ENCODE measurements at regions not wholly inside any gene's neighbourhood (a gene's known extent, or its start where the extent isn't known, plus 50 kb on each side); places are given as distances from the start of the nearest gene placed in this dataset.

DNA sequence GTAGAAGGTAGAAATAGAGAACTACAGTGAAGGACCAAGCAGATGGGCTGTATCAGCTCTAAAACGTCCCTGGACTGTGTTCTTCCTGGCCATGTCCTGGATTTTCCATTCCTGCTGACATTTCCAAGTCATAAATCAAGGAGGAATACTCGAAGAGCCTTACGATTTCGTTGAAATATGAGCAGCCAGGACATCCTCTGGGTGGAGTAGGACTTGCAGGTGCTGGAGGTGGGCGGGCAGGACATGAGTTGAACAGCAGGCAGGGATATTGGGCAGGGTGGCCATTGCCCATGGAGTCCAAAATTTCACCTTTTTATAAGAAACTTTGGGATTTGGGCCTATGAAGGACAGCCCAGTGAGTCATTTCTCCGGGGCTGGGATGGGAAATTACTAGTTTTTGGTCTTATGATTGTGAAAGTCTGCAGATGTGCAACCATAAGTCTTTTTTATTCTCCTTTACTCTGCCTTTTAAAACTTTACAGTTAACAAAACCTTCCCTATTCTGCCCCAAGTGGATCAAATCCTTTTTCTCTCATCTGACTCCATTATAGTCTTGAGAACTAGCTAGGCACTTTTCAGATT is 88.8 kb downstream of the TMX1 start:
- no peak for TF ChIP-seq POLR2AphosphoS5 (IDR thresholded peaks at IDR 0.05; ENCODE audit: low read depth, low read length)
- TF ChIP-seq, protein P1, sequence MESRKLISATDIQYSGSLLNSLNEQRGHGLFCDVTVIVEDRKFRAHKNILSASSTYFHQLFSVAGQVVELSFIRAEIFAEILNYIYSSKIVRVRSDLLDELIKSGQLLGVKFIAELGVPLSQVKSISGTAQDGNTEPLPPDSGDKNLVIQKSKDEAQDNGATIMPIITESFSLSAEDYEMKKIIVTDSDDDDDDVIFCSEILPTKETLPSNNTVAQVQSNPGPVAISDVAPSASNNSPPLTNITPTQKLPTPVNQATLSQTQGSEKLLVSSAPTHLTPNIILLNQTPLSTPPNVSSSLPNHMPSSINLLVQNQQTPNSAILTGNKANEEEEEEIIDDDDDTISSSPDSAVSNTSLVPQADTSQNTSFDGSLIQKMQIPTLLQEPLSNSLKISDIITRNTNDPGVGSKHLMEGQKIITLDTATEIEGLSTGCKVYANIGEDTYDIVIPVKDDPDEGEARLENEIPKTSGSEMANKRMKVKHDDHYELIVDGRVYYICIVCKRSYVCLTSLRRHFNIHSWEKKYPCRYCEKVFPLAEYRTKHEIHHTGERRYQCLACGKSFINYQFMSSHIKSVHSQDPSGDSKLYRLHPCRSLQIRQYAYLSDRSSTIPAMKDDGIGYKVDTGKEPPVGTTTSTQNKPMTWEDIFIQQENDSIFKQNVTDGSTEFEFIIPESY (IDR thresholded peaks at IDR 0.05; ENCODE audit: extremely low read depth, insufficient replicate concordance, low read length), result no peak
- no peak for TF ChIP-seq ZFX (IDR thresholded peaks at IDR 0.05)
- no peak for TF ChIP-seq SP1 (IDR thresholded peaks at IDR 0.05; ENCODE audit: low read depth)
- no peak for TF ChIP-seq ELF1 (IDR thresholded peaks at IDR 0.05; ENCODE audit: borderline replicate concordance, low read depth)
- no peak for TF ChIP-seq EZH2phosphoT487 (IDR thresholded peaks at IDR 0.05; ENCODE audit: borderline replicate concordance)
- TF ChIP-seq, protein P2, sequence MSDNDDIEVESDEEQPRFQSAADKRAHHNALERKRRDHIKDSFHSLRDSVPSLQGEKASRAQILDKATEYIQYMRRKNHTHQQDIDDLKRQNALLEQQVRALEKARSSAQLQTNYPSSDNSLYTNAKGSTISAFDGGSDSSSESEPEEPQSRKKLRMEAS (IDR thresholded peaks at IDR 0.05), result no peak
- TF ChIP-seq, protein P3, sequence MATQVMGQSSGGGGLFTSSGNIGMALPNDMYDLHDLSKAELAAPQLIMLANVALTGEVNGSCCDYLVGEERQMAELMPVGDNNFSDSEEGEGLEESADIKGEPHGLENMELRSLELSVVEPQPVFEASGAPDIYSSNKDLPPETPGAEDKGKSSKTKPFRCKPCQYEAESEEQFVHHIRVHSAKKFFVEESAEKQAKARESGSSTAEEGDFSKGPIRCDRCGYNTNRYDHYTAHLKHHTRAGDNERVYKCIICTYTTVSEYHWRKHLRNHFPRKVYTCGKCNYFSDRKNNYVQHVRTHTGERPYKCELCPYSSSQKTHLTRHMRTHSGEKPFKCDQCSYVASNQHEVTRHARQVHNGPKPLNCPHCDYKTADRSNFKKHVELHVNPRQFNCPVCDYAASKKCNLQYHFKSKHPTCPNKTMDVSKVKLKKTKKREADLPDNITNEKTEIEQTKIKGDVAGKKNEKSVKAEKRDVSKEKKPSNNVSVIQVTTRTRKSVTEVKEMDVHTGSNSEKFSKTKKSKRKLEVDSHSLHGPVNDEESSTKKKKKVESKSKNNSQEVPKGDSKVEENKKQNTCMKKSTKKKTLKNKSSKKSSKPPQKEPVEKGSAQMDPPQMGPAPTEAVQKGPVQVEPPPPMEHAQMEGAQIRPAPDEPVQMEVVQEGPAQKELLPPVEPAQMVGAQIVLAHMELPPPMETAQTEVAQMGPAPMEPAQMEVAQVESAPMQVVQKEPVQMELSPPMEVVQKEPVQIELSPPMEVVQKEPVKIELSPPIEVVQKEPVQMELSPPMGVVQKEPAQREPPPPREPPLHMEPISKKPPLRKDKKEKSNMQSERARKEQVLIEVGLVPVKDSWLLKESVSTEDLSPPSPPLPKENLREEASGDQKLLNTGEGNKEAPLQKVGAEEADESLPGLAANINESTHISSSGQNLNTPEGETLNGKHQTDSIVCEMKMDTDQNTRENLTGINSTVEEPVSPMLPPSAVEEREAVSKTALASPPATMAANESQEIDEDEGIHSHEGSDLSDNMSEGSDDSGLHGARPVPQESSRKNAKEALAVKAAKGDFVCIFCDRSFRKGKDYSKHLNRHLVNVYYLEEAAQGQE (IDR thresholded peaks at IDR 0.05; ENCODE audit: low read depth), result no peak
- no peak for TF ChIP-seq JUND (IDR thresholded peaks at IDR 0.05)
- no peak for TF ChIP-seq POLR2A (IDR thresholded peaks at IDR 0.05; ENCODE audit: borderline replicate concordance, extremely low read depth, insufficient read depth, insufficient read length)
- TF ChIP-seq, protein P4, sequence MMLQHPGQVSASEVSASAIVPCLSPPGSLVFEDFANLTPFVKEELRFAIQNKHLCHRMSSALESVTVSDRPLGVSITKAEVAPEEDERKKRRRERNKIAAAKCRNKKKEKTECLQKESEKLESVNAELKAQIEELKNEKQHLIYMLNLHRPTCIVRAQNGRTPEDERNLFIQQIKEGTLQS (IDR thresholded peaks at IDR 0.05), result no peak
- TF ChIP-seq ZNF274 (IDR thresholded peaks at IDR 0.05; ENCODE audit: low read depth, low read length), result no peak
- no peak for TF ChIP-seq CEBPB (IDR thresholded peaks at IDR 0.05; ENCODE audit: low read depth)
- no peak for TF ChIP-seq CBX3 (IDR thresholded peaks at IDR 0.05; ENCODE audit: low read depth)
- no peak for TF ChIP-seq FOSL1 (IDR thresholded peaks at IDR 0.05; ENCODE audit: low read depth)
- no peak for TF ChIP-seq YY1 (IDR thresholded peaks at IDR 0.05; ENCODE audit: extremely low read depth, insufficient replicate concordance, low read depth, low read length)
- no peak for TF ChIP-seq SRF (IDR thresholded peaks at IDR 0.05; ENCODE audit: low read depth)
- H3K27ac ChIP-seq (ENCODE audit: low read depth, low read length), result no peak overlapping the region
- H4K20me1 ChIP-seq (ENCODE audit: insufficient read depth), result no peaks in the 10 kb centered on the region
- BruUV-seq (replicated peaks), result no TSS peak
- intact Hi-C loops (cut with micrococcal nuclease), result no loop called here
- no peaks in the 10 kb centered on the region for H3K27me3 ChIP-seq (ENCODE audit: insufficient read depth, low read length)
- ATAC-seq (no peak), DNase-seq (ENCODE audit: low read depth, low spot score) (no peak)
- no peak overlapping the region for H3K4me3 ChIP-seq (replicated peaks in 1 of 2; ENCODE audit: low read depth in 1 of 2, low read length in 2 of 2)
- CTCF ChIA-PET, result no interaction called here
- H3K9ac ChIP-seq (ENCODE audit: low read length), result no peak overlapping the region
- no peaks in the 10 kb centered on the region for H3K36me3 ChIP-seq (ENCODE audit: control insufficient read depth in 1 of 2, insufficient read depth in 2 of 2, low read length in 2 of 2)
- no peaks in the 10 kb centered on the region for H3K79me2 ChIP-seq (ENCODE audit: insufficient read depth, low read length)
- POLR2A ChIA-PET, result no interaction called here
- no peak overlapping the region for H3K4me2 ChIP-seq (ENCODE audit: low read length)
- peaks cover 3 to 13% of the 10 kb centered on the region in 2 experiments; a peak in 2 of 4 replicates for H3K4me1 ChIP-seq (ENCODE audit: control insufficient read depth in 1 of 2, insufficient read depth in 2 of 2, low read length in 2 of 2)
- RAD21 ChIA-PET (ENCODE audit: low non-redundant PET in 1 of 2, low total read pairs in 2 of 2, uncharacterized antibody in 2 of 2, unreplicated experiment in 2 of 2), result no interaction called here
- H2AFZ ChIP-seq (ENCODE audit: low read depth, low read length, poor library complexity, severe bottlenecking), result no peak overlapping the region
- H3K9me3 ChIP-seq (ENCODE audit: control insufficient read depth in 1 of 2, insufficient read depth in 1 of 2, low read depth in 1 of 2, low read length in 2 of 2), result no peaks in the 10 kb centered on the region
- H3K9me2 ChIP-seq (ENCODE audit: insufficient read depth), result no peaks in the 10 kb centered on the region
